H1 (cell line): ENCODE measurements at regions not wholly inside any gene's neighbourhood (a gene's known extent, or its start where the extent isn't known, plus 50 kb on each side); places are given as distances from the start of the nearest gene placed in this dataset.

ENCODE experiments used
- CTCF ChIP-seq, 3 experiments: IDR thresholded peaks; 1 replicate in 2 of 3; 2 replicates in 1 of 3; pipeline versions ENCODE4 v1.5.1 to v1.6.1; 2011; ENCODE audit warnings: low read length in 3 of 3, mild to moderate bottlenecking in 3 of 3, inconsistent platforms in 2 of 3, low read depth in 1 of 3, moderate library complexity in 1 of 3; ENCODE audit not compliant: insufficient read depth in 1 of 3; ENCODE audit errors: control extremely low read depth in 1 of 3
- EGR1 ChIP-seq: IDR thresholded peaks from 2 replicates; pipeline ENCODE4 v1.6.1; 2011; ENCODE audit warnings: low read depth, low read length, borderline replicate concordance

GRCh38 chr6:85273870-85274269, 176.0 kb upstream of the NT5E start (continued):
- TF ChIP-seq CTCF (IDR thresholded peaks at IDR 0.05; ENCODE audit: control extremely low read depth in 1 of 3, insufficient read depth in 1 of 3, low read depth in 1 of 3, low read length in 3 of 3): no peak
- TF ChIP-seq EGR1: no peak
- TF ChIP-seq, all 59 proteins: peak for 0
